HUDEP-2 (cell line): ENCODE measurements at regions not wholly inside any gene's neighbourhood (a gene's known extent, or its start where the extent isn't known, plus 50 kb on each side); places are given as distances from the start of the nearest gene placed in this dataset.
"Not testable (repeated sequence)": the region's sequence is repeated elsewhere in the genome, so short reads cannot be mapped to it uniquely, and the experiment has no call there.

Experiments
- DNase-seq, 76 experiments: peaks; one replicate each; lab custom pipeline; 2025; ENCODE audit not compliant: unreplicated experiment in 76 of 76; lab: John Stamatoyannopoulos, UW

DNA sequence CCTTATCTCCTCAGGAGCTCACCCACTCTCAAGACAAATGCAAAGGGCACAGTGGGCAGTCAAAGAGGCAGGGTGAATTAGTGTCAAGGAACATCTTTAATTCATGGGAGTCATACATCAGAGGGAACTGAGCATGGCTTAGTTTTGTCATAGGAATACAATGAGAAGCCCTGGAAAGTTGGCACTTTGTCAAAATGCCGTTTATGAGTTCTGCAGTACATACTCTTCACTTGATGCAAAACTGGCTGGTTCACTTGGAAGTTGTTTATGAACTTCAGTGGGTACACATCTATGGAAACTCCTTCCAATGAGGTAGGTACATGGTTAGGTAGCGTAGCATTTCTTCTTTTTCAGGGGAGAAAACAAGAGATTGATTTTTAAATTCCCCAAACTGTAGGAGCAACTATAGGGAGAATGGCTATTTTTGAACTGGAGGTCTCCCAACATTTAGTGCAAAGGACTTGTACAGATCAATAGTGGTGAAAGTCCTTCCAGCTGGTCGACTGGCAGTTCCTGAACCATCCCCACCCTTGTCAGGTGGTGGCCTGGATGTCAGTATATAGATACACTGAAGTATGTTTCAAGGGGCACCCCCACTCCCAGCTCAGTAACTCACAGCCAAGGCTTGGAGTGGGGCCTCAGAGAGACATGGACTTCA is 580.5 kb downstream of the REEP3 start:
- DNase-seq: no peak

DNA sequence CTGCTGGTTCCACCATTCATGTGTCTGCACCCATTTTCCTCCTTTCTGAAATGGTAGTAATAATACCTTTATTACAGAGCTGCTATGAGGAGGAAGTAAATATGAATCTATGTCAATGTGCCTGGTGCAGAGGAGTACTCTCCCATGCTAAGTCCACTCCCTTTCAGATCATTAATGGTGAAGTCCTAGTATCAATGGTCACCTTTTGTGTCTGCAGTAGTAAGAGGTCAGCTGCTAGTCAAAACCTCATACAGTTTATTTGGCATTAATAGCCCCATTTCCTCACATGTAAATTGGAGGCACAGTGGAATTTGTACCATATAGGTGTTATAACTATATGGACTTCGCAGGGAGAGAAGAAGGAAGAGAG is 581.0 kb downstream of the REEP3 start:
- no peak for DNase-seq

DNA sequence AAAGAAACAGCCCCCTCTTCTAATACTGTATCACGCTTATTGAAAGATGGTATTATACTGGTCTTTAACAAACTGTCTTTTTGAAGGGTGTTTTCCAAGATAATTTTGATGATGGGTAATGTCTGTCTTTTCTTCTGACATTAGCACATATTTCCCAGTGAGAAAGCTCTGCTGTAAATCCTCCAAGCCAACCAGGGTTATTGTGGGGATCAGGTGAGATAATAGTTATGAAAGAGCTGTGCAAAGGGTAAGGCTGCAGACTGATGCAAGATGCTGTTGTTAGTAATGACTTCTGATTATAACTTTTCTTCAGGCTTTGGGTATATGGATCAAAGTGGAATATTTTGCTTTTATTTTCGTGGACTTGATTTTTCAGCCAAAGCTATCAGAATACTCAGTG is 581.7 kb downstream of the REEP3 start:
- no peak for DNase-seq

DNA sequence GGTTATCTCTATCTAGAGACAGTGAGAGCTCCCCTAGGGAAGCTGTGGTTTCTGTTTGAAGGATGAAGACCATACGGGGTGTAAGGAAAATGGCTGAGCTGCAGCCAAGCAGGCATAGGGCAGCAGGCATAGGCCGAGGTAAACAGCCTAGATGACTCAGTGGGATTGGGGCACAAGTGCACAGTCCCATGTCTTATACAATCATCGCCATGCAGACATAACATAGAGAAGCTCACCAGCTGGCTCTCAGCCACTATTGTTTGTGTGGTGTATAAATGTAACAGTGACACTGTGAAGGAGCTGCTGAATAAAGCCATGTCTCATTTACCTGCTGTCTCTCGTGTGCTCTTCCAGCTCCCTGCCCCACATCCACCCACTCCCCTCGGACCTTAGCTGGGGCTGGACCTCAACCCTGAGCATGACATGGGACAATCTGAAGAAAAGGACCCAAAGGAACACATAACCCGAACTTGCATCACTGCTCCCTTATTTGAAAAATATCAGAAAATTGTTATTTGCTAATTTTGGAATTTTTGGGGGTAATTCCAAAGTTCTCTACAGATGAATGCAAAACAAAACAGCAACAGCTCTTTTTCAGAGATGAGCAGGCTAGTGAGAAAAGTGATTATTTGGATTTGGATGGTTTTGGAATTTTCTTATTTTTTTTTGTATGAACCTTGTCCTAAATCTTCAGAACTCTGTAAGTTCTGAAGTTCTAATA is 582.7 kb downstream of the REEP3 start:
- no peak for DNase-seq

DNA sequence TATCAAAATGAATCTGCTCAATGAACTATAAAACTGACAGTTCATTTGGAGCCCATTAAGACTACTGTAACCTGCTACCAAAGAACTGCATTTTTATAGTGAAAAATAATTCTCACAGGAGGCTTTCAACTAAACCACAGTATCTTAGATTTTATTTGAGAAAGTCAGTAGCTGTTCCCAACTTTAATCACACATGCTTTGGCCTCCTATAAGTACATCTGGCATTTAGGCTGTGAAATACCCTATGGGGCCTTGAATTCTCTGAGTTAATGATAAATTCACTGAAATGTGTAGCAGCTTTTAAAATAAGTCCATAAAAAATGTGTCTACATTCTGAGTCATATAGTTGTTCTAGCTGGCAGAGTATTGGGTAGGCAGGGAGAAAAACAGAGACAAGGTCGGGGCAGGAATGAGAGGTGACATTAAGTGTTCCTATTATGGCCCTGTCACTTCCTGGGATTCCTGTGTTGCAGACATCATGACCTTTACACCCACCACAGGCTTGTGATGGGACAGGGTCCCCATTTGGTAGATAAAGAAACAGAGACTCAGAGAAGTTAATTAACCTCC is 588.8 kb downstream of the REEP3 start:
- no peak for DNase-seq

DNA sequence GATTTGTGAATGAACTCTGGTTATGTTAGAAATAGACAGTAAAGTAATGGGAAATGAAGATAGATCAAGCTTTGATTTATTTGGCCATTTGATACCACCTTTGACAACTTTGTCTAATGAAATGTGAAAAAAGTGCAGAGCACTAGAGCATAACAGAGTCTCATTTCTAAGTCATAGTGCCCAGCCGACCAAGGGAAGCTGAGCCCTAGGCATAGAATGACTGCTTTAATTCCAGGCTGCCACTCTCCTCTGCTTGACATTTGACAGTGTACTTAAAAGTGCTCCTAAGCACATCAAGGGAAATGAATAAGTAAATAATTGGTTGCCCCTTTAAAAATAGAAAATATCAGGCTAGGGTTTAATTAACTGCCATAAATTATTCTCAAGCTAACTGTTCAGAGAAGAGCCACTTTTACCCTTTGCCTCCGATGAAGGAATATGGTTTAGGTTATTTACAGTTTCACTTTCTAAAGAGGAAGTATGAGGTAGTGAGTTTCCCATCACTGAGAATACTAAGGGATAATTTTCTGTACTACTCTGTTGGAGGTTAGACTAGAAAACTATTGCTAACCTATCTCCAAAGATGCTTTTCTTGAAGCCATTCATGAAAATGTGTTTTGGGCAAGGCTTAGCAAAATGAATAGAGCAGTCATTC is 591.6 kb downstream of the REEP3 start:
- no peak for DNase-seq

DNA sequence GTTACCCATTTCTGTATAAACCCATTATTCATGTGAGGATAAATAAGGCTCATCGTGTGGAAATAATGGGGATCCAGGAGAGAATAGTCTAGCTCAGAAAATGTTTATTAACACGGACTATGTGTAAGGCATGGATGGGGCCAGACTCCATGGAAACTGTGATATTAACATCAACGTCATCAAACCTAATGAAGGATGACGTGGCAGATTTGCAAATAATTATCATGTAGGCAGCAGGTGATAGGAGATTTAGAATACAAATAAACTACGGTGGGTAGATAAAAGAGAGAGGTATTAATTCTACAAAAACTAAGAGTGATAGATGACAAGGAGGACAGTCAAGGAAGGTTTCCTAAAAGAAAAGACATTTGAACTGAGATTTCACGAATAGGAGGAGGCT is 592.2 kb downstream of the REEP3 start:
- DNase-seq: no peak

DNA sequence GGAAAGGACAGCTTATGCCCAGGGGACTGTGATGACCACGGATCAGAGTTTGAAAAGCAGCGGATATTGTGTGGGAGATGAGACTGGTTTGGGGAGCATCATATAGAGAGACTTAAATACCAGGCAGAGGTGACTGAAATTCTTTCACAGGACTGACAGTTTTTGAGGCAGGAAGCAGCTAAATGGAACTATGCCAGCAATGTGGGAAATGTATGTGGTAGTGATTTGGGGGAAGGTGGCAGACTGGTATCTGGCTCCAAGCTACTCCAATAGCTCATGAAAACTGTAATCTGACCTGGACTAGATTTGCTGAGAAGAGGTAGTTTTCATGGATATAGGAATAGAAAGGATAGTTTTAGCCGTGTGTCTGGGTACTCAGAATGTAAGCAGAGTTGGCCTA is 592.6 kb downstream of the REEP3 start:
- no peak for DNase-seq

DNA sequence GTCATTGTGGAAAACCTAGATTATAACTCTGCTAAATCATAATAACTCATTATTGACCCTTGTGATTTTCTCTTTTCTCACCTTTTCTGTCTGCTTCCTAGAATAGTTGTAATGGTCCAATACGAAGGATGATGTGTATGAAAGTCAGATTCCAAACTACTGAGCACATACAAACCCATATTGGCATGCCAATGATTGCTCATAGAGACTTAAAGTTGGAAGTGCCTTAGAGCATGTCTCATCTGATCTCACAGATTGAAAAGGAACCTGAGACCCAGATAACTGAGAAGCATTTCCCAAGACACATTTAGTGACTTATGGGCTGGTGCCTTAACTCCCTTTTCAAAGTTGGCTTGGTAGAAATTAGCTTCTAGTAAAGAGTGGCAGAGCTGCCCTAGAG is 594.3 kb downstream of the REEP3 start:
- no peak for DNase-seq

DNA sequence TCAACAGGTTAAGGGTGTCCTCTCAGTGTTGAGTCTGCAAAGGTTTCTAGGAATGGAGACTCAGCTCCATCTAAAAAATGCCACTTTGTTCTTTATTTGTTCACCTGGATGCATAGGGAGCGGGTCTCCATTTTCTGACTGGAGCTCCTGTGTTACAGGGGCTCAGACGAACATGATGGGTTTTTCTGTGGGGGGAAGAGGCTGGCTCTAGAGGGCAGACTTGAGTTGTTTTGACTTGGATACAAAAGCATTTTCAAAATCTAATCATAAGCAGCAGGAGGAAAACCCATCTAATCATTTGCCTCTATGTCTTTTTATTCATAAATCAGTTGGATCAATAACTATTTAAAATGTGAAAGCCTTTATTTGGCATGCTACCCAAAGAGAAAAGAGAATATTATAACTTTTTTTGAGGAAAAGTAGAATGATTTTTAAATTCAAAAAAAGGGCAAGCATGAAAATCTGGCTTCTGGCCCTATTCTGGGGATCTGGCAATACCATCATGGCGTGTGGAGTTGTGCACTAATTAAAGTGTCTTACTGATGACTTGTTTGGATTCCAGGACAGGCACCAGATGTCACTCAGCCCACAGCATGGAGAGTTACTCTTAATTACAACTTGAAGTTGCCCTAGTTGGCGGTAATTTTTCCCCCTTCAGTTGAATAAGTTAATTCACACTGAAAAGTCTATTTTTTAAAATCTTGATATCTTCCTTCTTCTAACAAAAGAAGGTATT is 594.9 kb downstream of the REEP3 start:
- DNase-seq: peak in 3 of 76 experiments; percentile 1 to 19 (median 17)

DNA sequence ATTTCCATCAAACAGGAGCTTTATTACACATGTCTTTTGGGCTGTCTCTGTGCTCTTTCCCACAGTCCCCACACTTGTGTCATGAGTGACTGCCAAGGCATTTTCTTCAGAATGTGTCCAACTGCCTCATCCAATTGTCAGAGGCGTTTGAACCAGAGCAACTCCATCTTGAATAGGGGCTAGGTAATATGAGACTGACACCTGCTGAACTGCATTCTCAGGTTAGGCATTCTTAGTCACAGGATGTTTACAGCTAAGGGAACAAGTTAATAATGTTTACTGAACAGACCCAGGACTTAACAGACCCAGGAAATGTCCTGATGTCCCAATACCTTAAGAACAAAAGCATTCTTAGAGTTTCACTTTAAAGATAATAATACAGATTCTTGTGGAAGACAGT is 595.5 kb downstream of the REEP3 start:
- no peak for DNase-seq

DNA sequence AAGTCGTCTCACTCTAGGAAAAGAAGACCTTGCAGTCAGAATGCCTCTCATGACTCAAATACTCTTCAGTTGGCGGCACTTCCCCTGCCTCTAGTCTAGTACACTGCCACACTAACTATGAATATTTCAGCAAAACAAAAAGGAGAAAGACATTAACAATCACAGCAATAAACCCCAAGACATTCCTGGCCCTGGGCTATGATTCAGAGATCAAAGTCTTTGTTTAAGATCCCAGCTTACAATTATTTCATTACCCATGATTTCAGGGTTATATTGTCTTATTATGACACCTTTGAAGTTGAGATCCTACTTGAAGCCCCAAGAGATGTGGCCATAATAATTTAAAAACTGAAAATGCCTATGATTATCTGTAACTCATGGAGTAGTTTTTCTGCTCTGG is 597.5 kb downstream of the REEP3 start:
- DNase-seq: no peak

DNA sequence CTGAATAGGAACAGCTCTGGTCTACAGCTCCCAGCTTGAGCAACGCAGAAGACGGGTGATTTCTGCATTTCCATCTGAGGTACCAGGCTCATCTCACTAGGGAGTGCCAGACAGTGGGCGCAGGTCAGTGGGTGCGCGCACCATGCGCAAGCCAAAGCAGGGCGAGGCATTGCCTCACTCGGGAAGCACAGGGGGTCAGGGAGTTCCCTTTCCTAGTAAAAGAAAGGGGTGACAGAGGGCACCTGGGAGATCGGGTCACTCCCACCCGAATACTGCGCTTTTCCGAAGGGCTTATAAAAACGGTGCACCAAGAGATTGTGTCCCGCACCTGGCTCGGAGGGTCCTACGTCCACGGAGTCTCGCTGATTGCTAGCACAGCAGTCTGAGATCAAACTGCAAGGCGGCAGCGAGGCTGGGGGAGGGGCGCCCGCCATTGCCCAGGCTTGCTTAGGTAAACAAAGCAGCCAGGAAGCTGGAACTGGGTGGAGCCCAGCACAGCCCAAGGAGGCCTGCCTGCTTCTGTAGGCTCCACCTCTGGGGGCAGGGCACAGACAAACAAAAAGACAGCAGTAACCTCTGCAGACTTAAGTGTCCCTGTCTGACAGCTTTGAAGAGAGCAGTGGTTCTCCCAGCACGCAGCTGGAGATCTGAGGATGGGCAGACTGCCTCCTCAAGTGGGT is 599.2 kb downstream of the REEP3 start:
- DNase-seq: not testable (repeated sequence)

DNA sequence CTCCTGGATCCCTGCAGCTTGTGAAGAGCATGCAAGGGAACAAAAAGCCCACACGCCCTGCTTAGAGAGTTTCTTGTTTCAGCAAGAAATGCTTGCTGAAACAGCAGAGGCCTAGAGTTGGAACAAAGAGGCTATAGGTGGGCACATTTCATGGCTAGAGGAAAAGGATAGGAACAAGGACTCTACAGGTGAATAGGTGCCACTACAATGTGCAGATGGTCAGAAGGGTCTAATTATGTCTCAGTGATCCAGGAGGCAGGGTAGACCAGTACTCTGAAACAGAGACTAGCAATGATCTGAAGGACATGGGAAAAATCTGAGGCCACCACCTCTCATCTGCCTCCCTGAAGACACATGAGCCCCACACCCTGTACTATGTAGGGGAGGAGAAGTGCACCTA is 609.0 kb downstream of the REEP3 start:
- no peak for DNase-seq

DNA sequence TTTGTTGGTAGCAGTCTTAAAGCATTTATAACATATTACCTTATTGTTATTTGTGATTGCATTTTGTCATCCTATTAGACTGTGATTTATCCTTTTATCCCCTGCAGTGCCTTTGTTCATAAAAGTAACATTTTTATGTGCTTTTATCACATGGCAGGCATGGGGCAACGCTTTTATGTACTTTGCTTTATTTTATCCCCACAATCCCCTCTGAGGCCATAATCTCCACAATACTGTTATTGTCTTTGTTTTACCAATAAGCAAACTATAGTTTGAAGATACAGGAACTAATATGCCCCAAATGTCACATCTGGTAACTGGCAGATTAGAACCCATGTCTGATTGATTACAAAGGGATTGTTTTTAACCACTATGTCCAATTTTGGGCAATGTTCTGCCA is 613.5 kb downstream of the REEP3 start:
- no peak for DNase-seq

DNA sequence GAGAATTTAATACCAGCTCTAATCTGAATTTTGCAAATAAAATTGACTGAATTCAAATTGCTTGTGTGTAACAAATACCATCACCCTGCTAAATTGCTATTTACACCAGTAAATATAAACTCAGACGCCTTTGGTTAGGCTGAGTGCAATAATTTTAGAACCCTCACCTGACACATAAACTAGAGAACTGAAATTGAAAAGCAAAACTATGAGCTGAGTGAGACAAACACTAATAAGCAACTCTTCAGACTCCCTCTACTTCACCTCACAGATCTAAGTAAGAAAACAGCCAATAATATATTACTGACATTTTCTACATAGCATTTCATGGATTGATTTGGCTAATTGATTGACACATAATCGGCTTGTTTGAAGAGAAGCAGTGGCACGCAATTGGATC is 621.2 kb downstream of the REEP3 start:
- no peak for DNase-seq

DNA sequence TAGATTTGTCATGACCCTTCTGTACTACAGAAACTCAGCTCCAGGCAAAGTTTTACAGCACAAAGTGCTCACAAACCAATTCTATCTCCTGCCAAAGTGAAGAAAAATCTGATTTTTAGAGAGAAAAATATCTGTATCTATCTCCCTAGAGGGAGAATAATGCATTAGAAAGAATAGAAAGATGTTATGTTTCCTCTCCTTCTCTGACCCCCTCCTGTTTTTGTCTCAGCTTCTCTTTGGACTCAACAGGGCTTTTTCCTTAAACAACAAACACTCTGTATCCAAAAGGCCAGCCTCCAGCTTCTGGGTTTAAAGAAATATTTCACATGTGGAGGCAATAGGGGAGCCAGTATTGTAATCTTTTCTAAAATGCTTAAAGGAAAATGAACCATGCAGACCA is 627.4 kb downstream of the REEP3 start:
- DNase-seq: no peak

DNA sequence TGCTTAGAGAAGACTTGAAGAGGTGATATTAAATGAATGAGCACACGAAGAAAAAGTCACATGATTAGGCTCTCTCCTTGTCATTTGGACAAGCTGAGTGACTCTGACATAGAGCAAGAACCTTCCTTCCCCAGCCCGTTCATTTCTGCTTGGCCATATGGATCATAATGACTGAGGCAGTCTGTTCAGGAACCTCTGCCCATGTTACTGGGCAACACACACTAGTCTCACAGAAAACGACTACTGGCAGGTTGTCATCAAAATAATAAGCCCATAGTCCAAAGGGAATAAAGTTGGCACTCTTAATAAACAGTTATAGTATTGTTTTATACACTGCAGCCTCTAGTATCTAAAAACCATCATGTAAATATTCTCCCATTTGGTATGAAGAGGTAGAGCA is 635.0 kb downstream of the REEP3 start:
- no peak for DNase-seq

DNA sequence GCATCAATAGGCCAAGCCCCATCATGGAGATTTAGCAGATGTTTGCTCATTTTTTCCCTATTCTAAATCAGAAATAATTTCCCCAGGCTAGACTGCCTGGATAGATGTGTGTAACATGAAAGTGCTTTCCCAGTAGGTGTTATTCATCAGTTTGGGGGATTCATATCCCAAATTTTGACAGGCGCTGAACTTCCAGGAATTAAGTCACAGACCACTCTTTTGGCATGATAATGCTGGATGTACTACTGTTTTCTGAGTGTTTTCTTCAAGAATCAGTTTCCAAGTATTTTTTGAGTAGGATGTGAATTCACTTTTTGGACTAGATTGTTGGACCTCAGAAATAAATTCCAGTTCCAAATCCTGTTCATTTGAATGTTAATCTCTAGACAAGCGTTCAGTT is 637.4 kb downstream of the REEP3 start:
- DNase-seq: no peak
